Neural progenitor cell (in vitro differentiated cells): ENCODE measurements at regions not wholly inside any gene's neighbourhood (a gene's known extent, or its start where the extent isn't known, plus 50 kb on each side); places are given as distances from the start of the nearest gene placed in this dataset.
"Not testable (repeated sequence)": the region's sequence is repeated elsewhere in the genome, so short reads cannot be mapped to it uniquely, and the experiment has no call there.

Experiments used
- DNase-seq: peaks from one replicate; pipeline ENCODE4 v3.0.0-alpha.2; 2016; ENCODE audit warnings: low spot score
- H2AFZ ChIP-seq: fragments of 200-600 bp; sonication (generic); replicated peaks from 2 replicates; pipeline ENCODE4 v1.6.1; 2016; ENCODE audit warnings: antibody characterized with exemption
- H3F3A ChIP-seq: fragments of 200-600 bp; sonication (generic); 2 replicates; pipeline ENCODE4 v1.6.1; 2016; ENCODE audit warnings: antibody characterized with exemption, low read depth
- H3K27ac ChIP-seq: fragments of 200-600 bp; sonication (generic); 2 replicates; pipeline ENCODE4 v1.5.1; 2016; ENCODE audit warnings: mild to moderate bottlenecking
- H3K27me3 ChIP-seq: fragments of 200-600 bp; sonication (generic); 2 replicates; pipeline ENCODE4 v1.6.1; 2016; ENCODE audit warnings: mild to moderate bottlenecking, moderate library complexity
- H3K36me3 ChIP-seq: fragments of 200-600 bp; sonication (generic); 2 replicates; pipeline ENCODE4 v1.5.1; 2016
- H3K4me1 ChIP-seq: fragments of 200-600 bp; sonication (generic); 2 replicates; pipeline ENCODE4 v1.6.1; 2016; ENCODE audit warnings: mixed run types
- H3K4me2 ChIP-seq: fragments of 200-600 bp; sonication (generic); 2 replicates; pipeline ENCODE4 v1.6.1; 2016
- H3K4me3 ChIP-seq: fragments of 200-600 bp; sonication (generic); 2 replicates; pipeline ENCODE4 v1.5.1; 2016
- H3K79me2 ChIP-seq: fragments of 200-600 bp; sonication (generic); 2 replicates; pipeline ENCODE4 v1.6.1; 2016; ENCODE audit warnings: low read depth
- H3K9ac ChIP-seq: fragments of 200-600 bp; sonication (generic); 2 replicates; pipeline ENCODE4 v1.6.1; 2016
- H3K9me3 ChIP-seq: fragments of 200-600 bp; sonication (generic); 2 replicates; pipeline ENCODE4 v1.5.1; 2016; ENCODE audit warnings: low read depth
- H4K20me1 ChIP-seq: fragments of 200-600 bp; sonication (generic); 2 replicates; pipeline ENCODE4 v1.6.1; 2016; ENCODE audit warnings: low read depth
- H3K27ac Mint-ChIP-seq: 3 replicates; pipeline ENCODE4 v1.8.0; 2021; ENCODE audit warnings: mixed read lengths
- H3K27me3 Mint-ChIP-seq: 2 replicates; pipeline ENCODE4 v1.8.0; 2022; ENCODE audit warnings: low read depth, mild to moderate bottlenecking, inconsistent platforms, moderate library complexity, mixed read lengths; ENCODE audit not compliant: insufficient read depth
- H3K36me3 Mint-ChIP-seq: 3 replicates; pipeline ENCODE4 v1.8.0; 2021; ENCODE audit warnings: mixed read lengths
- H3K4me1 Mint-ChIP-seq: 3 replicates; pipeline ENCODE4 v1.8.0; 2021; ENCODE audit warnings: mixed read lengths
- H3K4me3 Mint-ChIP-seq: 3 replicates; pipeline ENCODE4 v1.8.0; 2021; ENCODE audit warnings: mild to moderate bottlenecking, moderate library complexity, mixed read lengths
- H3K9me3 Mint-ChIP-seq: 3 replicates; pipeline ENCODE4 v1.8.0; 2020; ENCODE audit warnings: mixed read lengths
- CTCF ChIP-seq: fragments of 200-600 bp; sonication (generic); IDR thresholded peaks from 2 replicates; pipeline ENCODE4 v1.5.1; 2017; ENCODE audit warnings: antibody characterized with exemption, mild to moderate bottlenecking
- EZH2 ChIP-seq: fragments of 200-600 bp; sonication (generic); IDR thresholded peaks from 2 replicates; pipeline ENCODE4 v1.6.1; 2017; ENCODE audit warnings: antibody characterized with exemption, mild to moderate bottlenecking, moderate library complexity
- EZH2phosphoT487 ChIP-seq: fragments of 200-600 bp; sonication (generic); IDR thresholded peaks from 2 replicates; pipeline ENCODE4 v1.6.1; 2017; ENCODE audit warnings: antibody characterized with exemption

GRCh38 chr3:11915621-11916424 is 69.1 kb upstream of the TAMM41 start:
- H3K4me1 Mint-ChIP-seq, result peaks cover 11% of the 10 kb centered on the region
- Histone ChIP-seq H3K9me3 (no peaks in the 10 kb centered on the region), H3K4me2 (no peak overlapping the region), H4K20me1 (no peaks in the 10 kb centered on the region), H3K27me3 (no peaks in the 10 kb centered on the region), H3K9ac (no peak overlapping the region), H2AFZ (no peak overlapping the region), H3K4me3 (no peak overlapping the region), H3F3A (peaks cover 4% of the 10 kb centered on the region), H3K79me2 (no peaks in the 10 kb centered on the region), H3K27ac (no peak overlapping the region), H3K36me3 (no peaks in the 10 kb centered on the region), H3K4me1 (peaks cover 15% of the 10 kb centered on the region)
- peak overlapping the region; percentile 76 for H3K27ac Mint-ChIP-seq
- DNase-seq, result no peak
- H3K27me3 Mint-ChIP-seq, result peaks cover 9% of the 10 kb centered on the region
- no peak for TF ChIP-seq EZH2
- no peak for TF ChIP-seq EZH2phosphoT487
- no peak for TF ChIP-seq CTCF
- no peaks in the 10 kb centered on the region for H3K36me3 Mint-ChIP-seq
- no peaks in the 10 kb centered on the region for H3K9me3 Mint-ChIP-seq
- no peak overlapping the region for H3K4me3 Mint-ChIP-seq

DNA sequence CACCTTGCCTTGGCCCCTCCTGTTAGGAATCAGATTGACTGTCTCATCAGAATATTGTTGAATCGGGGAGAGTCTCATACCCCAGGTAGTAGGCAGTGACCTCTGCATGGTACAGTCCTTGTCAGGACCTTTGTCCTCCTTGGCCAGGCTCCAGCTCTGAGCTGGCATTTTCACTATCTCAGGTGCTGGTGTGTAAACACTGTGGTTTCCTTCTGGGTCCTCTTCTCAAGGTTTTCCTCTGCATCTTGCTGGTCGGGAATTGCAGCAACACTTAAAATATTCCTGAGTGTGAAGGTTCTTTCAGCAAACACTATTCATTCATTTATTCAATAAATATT is 69.7 kb upstream of the TAMM41 start:
- H3K79me2 ChIP-seq, H3K9me3 Mint-ChIP-seq, H3K36me3 Mint-ChIP-seq, H3K4me3 ChIP-seq, H3K27ac ChIP-seq, DNase-seq, H3K27me3 ChIP-seq, H3K9me3 ChIP-seq, H4K20me1 ChIP-seq, H3F3A ChIP-seq, H3K4me2 ChIP-seq, H3K9ac ChIP-seq, H3K4me3 Mint-ChIP-seq, H3K36me3 ChIP-seq, H3K27me3 Mint-ChIP-seq, H2AFZ ChIP-seq, H3K27ac Mint-ChIP-seq: not testable (repeated sequence)
- peaks cover 15% of the 10 kb centered on the region for H3K4me1 ChIP-seq
- peaks cover 11% of the 10 kb centered on the region for H3K4me1 Mint-ChIP-seq

GRCh38 chr3:11917051-11917450 is 70.4 kb upstream of the TAMM41 start:
- Histone ChIP-seq H3K9ac (no peak overlapping the region), H3K36me3 (no peaks in the 10 kb centered on the region), H3K4me1 (peaks cover 15% of the 10 kb centered on the region), H3K9me3 (no peaks in the 10 kb centered on the region), H2AFZ (no peak overlapping the region), H4K20me1 (no peaks in the 10 kb centered on the region), H3K27me3 (no peaks in the 10 kb centered on the region), H3K79me2 (no peaks in the 10 kb centered on the region), H3K27ac (no peak overlapping the region), H3K4me3 (no peak overlapping the region), H3F3A (peaks cover 4% of the 10 kb centered on the region), H3K4me2 (no peak overlapping the region)
- no peak overlapping the region for H3K4me3 Mint-ChIP-seq
- H3K4me1 Mint-ChIP-seq, result peaks cover 11% of the 10 kb centered on the region
- no peaks in the 10 kb centered on the region for H3K9me3 Mint-ChIP-seq
- H3K36me3 Mint-ChIP-seq, result no peaks in the 10 kb centered on the region
- DNase-seq, result no peak
- no peak overlapping the region for H3K27ac Mint-ChIP-seq
- peaks cover 6% of the 10 kb centered on the region for H3K27me3 Mint-ChIP-seq
- TF ChIP-seq CTCF (no peak), EZH2phosphoT487 (no peak), EZH2 (no peak)

GRCh38 chr3:11919390-11919789 is 72.7 kb upstream of the TAMM41 start:
- H3K79me2 ChIP-seq, result no peaks in the 10 kb centered on the region
- peak overlapping the region; percentile 46 for H3K4me2 ChIP-seq
- peak; percentile 69 for DNase-seq
- no peak overlapping the region for H3K27ac Mint-ChIP-seq
- peaks cover 6% of the 10 kb centered on the region for H3K27me3 Mint-ChIP-seq
- H3K4me3 Mint-ChIP-seq, result no peak overlapping the region
- TF ChIP-seq CTCF, result no peak
- no peak for TF ChIP-seq EZH2
- TF ChIP-seq EZH2phosphoT487, result no peak
- no peaks in the 10 kb centered on the region for H3K9me3 ChIP-seq
- H4K20me1 ChIP-seq, result no peaks in the 10 kb centered on the region
- H3K36me3 Mint-ChIP-seq, result no peaks in the 10 kb centered on the region
- H2AFZ ChIP-seq, result peak overlapping the region; percentile 50
- H3K9ac ChIP-seq, result no peak overlapping the region
- H3K9me3 Mint-ChIP-seq, result no peaks in the 10 kb centered on the region
- H3K4me1 ChIP-seq, result peaks cover 19% of the 10 kb centered on the region
- H3F3A ChIP-seq, result peaks cover 4% of the 10 kb centered on the region
- peaks cover 14% of the 10 kb centered on the region for H3K4me1 Mint-ChIP-seq
- H3K27ac ChIP-seq, result no peak overlapping the region
- H3K36me3 ChIP-seq, result no peaks in the 10 kb centered on the region
- H3K4me3 ChIP-seq, result no peak overlapping the region
- H3K27me3 ChIP-seq, result no peaks in the 10 kb centered on the region
